Fibroblast of the aortic adventitia (primary cell): ENCODE measurements at regions not wholly inside any gene's neighbourhood (a gene's known extent, or its start where the extent isn't known, plus 50 kb on each side); places are given as distances from the start of the nearest gene placed in this dataset.

ENCODE experiments used
- DNase-seq: peaks from one replicate; pipeline ENCODE4 v3.0.0-alpha.2; 2010; ENCODE audit warnings: low read depth
- H3K4me3 ChIP-seq: 2 replicates; pipeline ENCODE4 v1.5.1; 2011; ENCODE audit warnings: low read depth, mild to moderate bottlenecking, control low read depth, low read length, moderate library complexity
- TF ChIP-seq, protein P1 (sequence below): IDR thresholded peaks from 2 replicates; pipeline ENCODE4 v1.5.1; 2011; ENCODE audit warnings: mild to moderate bottlenecking, low read length, control low read depth, inconsistent platforms; ENCODE audit not compliant: insufficient read depth

DNA sequence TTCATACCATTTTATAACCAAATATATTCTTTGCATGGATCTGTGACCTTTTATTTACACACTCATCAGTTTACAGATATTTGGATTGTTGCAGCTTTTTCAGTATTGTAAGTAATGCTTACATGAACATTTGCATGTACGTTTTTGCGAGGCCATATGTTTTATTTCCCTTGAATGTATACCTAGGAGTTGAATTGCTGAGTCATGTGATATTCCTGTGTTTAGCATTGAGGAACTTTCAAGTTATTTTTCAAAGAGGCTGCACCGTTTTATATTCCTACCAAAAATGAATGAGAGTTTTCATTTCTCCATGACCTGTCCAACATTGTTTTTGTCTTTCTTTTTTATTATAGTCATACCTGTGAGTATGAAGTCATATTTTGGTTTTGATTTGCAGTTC, 392.1 kb downstream of the CNTNAP4 start:
- DNase-seq = no peak
- TF ChIP-seq, protein P1, sequence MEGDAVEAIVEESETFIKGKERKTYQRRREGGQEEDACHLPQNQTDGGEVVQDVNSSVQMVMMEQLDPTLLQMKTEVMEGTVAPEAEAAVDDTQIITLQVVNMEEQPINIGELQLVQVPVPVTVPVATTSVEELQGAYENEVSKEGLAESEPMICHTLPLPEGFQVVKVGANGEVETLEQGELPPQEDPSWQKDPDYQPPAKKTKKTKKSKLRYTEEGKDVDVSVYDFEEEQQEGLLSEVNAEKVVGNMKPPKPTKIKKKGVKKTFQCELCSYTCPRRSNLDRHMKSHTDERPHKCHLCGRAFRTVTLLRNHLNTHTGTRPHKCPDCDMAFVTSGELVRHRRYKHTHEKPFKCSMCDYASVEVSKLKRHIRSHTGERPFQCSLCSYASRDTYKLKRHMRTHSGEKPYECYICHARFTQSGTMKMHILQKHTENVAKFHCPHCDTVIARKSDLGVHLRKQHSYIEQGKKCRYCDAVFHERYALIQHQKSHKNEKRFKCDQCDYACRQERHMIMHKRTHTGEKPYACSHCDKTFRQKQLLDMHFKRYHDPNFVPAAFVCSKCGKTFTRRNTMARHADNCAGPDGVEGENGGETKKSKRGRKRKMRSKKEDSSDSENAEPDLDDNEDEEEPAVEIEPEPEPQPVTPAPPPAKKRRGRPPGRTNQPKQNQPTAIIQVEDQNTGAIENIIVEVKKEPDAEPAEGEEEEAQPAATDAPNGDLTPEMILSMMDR = no peak
- no peak overlapping the region for H3K4me3 ChIP-seq

DNA sequence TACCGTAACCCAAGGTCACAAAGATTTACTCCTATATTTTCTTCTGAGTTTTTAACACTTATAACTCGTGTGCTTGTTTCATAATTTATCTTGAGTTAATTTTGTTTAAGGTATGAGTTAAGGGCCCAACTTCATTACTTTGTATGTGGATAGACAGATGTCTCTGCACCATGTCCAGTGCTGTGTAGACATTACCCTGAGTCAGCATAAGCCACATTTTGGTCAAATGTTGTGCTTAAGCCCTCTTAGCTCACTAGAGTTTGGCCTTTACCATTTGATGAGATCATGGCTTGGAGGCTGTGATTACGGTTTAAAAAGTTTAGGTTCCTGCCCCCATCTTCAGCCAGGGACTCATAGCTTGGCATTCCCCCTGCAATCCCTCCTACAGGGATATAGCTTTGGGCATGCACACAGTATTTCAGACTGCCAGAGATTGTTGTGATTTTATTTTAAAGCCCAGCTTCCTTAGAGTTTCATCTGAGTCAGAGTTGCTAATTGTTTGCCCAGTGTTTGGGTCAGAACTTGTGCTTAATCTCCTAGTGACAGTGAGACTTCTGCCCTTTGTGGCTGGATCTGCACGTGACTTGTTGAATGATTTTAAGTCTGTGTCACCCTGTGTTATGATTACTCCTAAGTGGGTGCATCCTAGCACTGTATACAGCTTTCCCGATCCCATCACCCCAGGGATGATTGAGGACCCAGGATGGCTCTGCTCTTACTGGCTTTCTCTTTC, 393.1 kb downstream of the CNTNAP4 start:
- no peak for DNase-seq
- no peak overlapping the region for H3K4me3 ChIP-seq
- TF ChIP-seq, protein P1 = no peak

DNA sequence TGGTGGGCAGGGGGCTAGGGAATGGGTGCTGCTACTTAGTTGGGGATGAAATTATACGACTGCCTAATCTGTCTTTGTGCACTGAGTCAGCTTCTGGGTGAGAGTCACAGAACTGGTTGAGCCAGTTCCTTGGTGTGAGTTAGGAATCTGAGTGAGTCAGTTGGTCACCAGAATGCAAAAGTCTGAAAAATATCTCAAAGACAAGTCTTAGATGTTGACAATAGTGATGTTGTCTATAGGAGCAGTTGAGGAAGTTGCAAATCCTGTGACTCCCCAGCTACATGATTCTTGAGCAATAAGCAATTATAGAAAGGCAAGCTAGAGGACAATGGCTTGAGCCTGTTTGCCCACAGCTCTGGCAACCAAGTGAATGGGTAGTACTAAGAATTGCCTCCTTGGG, 399.2 kb downstream of the CNTNAP4 start:
- TF ChIP-seq, protein P1 = no peak
- no peak for DNase-seq
- no peak overlapping the region for H3K4me3 ChIP-seq

DNA sequence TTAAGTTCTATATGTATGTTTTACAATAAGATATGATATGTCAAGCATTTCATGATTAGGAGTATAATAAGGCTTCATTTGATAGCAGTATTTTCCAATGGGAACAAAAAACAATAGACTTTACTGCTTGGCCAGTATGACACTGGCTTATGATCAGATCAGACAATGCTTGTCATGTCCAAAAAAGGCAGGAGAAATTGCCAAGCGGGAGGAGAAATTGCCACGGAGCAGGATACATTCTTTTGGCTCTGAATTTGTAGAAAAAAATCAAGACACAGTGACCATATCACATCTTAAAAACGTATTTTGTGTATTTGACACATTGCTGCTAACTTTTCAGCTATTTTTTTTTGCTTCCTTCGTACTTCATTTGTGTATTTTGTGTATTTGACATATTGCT, 404.1 kb downstream of the CNTNAP4 start:
- DNase-seq = no peak
- no peak overlapping the region for H3K4me3 ChIP-seq
- TF ChIP-seq, protein P1 = no peak

DNA sequence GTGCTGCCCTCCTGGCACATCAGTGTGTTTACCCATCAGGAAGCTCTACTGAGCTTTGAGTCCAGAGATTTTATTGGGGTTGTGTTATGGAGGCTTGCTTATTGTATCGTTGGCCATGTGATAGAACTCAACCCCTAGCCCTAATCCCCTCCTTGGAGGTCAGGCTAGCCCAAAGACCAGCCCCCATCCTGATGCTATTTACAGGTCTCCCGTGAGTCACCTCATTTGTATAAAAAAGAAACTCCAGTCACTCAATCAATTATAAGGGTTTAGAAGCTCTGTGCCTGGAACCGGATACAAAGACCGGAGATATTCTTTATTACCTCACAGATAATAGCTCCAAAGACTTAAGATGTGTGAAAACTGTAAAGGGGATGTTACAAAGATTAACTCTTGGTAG, 405.9 kb downstream of the CNTNAP4 start:
- H3K4me3 ChIP-seq = no peak overlapping the region
- TF ChIP-seq, protein P1 = no peak
- no peak for DNase-seq

DNA sequence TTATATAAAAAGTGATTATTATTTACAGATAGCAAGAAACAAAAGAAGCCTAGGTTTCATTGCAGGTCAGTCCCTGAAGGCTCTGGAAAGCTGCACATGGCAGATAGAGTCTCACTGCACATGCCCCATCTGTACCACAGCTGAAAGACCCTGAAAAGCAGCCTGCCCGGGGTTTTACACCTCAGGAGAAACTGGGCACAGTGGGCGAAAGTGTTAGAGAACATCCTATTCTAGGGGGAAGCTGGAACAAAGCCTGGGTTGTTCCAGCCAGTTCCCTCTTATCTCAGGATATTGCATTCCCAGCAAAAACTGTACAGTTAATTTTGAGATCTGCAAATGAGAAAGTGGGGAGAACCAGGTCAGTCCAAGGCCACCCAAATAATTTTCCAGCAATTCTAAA, 419.7 kb downstream of the CNTNAP4 start:
- no peak for DNase-seq
- TF ChIP-seq, protein P1 = no peak
- H3K4me3 ChIP-seq = no peak overlapping the region

DNA sequence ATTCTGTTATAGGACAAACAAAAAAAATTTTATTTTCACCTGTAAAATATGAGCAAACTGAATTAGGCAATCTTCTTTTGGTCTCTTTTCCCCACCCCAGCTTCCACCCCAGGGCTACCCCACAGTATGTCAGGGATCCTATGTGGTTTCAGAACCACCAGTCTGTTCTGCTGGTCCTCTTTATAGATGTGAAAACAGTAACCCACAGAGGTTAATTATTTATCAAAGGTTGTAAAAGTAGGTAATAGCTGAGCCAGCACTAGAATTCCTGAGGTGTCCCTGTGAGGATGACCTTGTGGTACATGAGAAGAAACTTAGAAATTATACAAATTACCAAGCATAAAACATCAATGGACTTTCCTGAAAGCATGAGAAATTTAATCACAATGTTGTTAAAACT, 428.7 kb downstream of the CNTNAP4 start:
- TF ChIP-seq, protein P1 = no peak
- H3K4me3 ChIP-seq = no peak overlapping the region
- DNase-seq = no peak
